DMS53 (cell line): ENCODE measurements at regions not wholly inside any gene's neighbourhood (a gene's known extent, or its start where the extent isn't known, plus 50 kb on each side); places are given as distances from the start of the nearest gene placed in this dataset.

Source experiments
- DNase-seq: peaks from one replicate; lab custom pipeline; 2025; lab: John Stamatoyannopoulos, UW

GRCh38 chr11:109349276-109350080 lies 72.5 kb upstream of the C11orf87 start:
- no peak for DNase-seq

- DNase-seq, result no peak
Observed at GRCh38 chr11:109350091-109350490, 71.9 kb upstream of the C11orf87 start.

GRCh38 chr11:109362059-109362458 lies 59.9 kb upstream of the C11orf87 start:
- DNase-seq, result no peak

GRCh38 chr11:109363682-109364081 lies 58.3 kb upstream of the C11orf87 start:
- no peak for DNase-seq

- no peak for DNase-seq
Observed at GRCh38 chr11:109364851-109365250, 57.1 kb upstream of the C11orf87 start.

GRCh38 chr11:109371444-109372176 lies 50.4 kb upstream of the C11orf87 start:
- no peak for DNase-seq
